ENCODE measurements at regions not wholly inside any gene's neighbourhood (a gene's known extent, or its start where the extent isn't known, plus 50 kb on each side); places are given as distances from the start of the nearest gene placed in this dataset.

DNA sequence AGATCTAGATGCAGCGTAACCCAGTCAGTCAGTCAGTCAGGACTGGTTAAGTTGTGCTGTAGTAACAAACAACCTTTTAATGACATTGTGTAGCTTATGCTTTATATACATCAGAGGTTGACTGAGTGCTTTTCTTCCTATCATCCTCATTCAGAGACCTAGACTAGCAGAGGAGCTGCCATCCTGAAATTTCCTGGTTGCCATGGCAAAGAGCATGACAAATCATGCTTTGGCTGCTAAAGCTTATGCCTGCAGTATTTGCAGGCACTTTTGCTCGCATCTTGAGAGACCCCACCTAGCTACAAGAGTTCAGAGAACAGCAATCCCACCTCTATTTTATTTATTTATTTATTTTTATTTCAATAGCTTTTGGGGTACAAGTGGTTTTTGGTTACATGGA lies 244.0 kb downstream of the BTBD3 start:
- no peaks in the 10 kb centered on the region for H3K36me3 Mint-ChIP-seq (ENCODE audit: low read depth)
- no peak overlapping the region for H3K27ac Mint-ChIP-seq
- no peak for ATAC-seq (replicated peaks)
- H3K27me3 Mint-ChIP-seq = no peaks in the 10 kb centered on the region
- no peak overlapping the region for H3K4me3 Mint-ChIP-seq
- no peaks in the 10 kb centered on the region for H3K4me1 Mint-ChIP-seq
- H3K9me3 Mint-ChIP-seq = peaks cover 15% of the 10 kb centered on the region

GRCh38 chr20:12166053-12166717 lies 248.5 kb downstream of the BTBD3 start:
- Mint-ChIP-seq H3K27ac (no peak overlapping the region), H3K9me3 (peaks cover 18% of the 10 kb centered on the region), H3K27me3 (no peaks in the 10 kb centered on the region), H3K4me1 (no peaks in the 10 kb centered on the region), H3K36me3 (ENCODE audit: low read depth) (no peaks in the 10 kb centered on the region), H3K4me3 (no peak overlapping the region)
- ATAC-seq (replicated peaks) = no peak

DNA sequence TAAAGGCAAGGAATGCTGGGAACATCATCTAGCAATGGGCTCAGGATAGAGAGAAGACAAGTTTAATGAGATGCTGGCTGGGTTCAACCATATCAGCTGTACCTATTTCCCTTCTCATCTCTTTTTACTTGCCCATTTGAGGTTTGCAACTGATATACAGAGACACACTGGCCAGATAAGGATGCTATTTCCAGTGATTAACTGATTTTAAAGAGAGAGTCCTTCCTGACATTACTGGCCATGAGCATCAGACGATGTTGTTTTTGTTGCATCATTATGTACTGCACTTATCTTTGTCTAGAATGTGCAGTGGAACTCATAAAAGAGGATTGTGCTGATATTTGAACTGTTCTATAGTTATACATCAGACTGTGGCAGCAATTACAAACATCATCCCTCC lies 252.7 kb downstream of the BTBD3 start:
- Mint-ChIP-seq H3K27ac (no peak overlapping the region), H3K9me3 (peaks cover 36% of the 10 kb centered on the region), H3K4me3 (no peak overlapping the region), H3K27me3 (no peaks in the 10 kb centered on the region), H3K4me1 (no peaks in the 10 kb centered on the region), H3K36me3 (ENCODE audit: low read depth) (no peaks in the 10 kb centered on the region)
- no peak for ATAC-seq (replicated peaks)

DNA sequence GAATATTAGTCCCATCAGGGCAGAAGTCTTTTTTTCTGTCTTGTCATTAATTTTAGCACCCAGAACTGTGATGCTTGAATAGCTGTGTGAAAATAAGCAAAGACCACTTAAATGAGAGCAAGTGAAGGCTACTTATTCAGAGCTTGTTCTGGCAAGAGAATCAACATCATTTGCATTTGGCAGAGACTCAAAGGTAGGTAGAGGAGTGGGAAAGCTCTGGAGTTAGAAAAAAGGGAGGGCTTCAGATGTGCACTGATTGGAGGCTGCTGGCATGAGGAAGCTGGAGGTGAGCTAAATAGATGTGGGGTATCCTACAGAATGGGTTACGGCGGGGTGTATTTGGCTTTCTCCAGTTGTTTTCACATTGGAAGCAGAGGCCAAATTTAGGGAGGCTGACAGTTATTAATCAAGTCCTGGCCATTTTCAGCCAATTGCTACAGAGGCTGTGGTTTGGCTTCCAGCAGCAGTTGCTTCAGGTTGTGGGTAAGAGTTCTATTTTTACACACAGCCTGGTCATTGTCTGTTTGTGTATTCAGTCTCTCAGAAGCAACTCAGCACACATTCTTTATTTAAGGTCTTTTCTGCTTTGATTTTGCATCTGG lies 254.3 kb downstream of the BTBD3 start:
- no peaks in the 10 kb centered on the region for H3K4me1 Mint-ChIP-seq
- H3K27me3 Mint-ChIP-seq = no peaks in the 10 kb centered on the region
- peaks cover 34% of the 10 kb centered on the region for H3K9me3 Mint-ChIP-seq
- H3K36me3 Mint-ChIP-seq (ENCODE audit: low read depth) = no peaks in the 10 kb centered on the region
- no peak for ATAC-seq (replicated peaks)
- no peak overlapping the region for H3K4me3 Mint-ChIP-seq
- no peak overlapping the region for H3K27ac Mint-ChIP-seq

GRCh38 chr20:12173347-12174012 lies 255.8 kb downstream of the BTBD3 start:
- Mint-ChIP-seq H3K36me3 (ENCODE audit: low read depth) (no peaks in the 10 kb centered on the region), H3K9me3 (peaks cover 25% of the 10 kb centered on the region), H3K27ac (no peak overlapping the region), H3K4me1 (no peaks in the 10 kb centered on the region), H3K4me3 (no peak overlapping the region), H3K27me3 (no peaks in the 10 kb centered on the region)
- ATAC-seq (replicated peaks) = no peak

DNA sequence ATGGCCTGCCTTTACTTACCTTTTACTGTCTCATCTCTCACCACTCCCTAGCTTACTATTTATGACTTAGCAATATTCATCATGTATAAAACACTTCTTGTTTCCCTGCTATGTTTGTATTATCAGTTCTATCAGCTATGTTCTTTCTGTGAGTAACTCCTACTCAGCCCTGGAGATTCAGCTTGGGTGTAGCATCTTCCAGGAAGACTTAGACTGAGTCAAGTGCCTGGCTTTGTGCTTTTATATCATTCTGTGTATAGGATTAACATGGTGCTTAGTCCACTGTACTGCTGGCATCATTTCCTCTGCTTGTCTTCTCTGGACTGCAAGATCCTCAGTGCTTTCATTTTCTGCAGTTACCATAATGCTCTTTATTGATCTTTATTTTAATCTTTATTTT lies 257.8 kb downstream of the BTBD3 start:
- Mint-ChIP-seq H3K27ac (no peak overlapping the region), H3K4me3 (no peak overlapping the region), H3K36me3 (ENCODE audit: low read depth) (no peaks in the 10 kb centered on the region), H3K27me3 (no peaks in the 10 kb centered on the region), H3K9me3 (peaks cover 21% of the 10 kb centered on the region), H3K4me1 (no peaks in the 10 kb centered on the region)
- ATAC-seq (replicated peaks) = no peak

GRCh38 chr20:12177657-12178293 lies 260.1 kb downstream of the BTBD3 start:
- Mint-ChIP-seq H3K9me3 (peaks cover 13% of the 10 kb centered on the region), H3K27ac (no peak overlapping the region), H3K27me3 (no peaks in the 10 kb centered on the region), H3K4me1 (no peaks in the 10 kb centered on the region), H3K4me3 (no peak overlapping the region), H3K36me3 (ENCODE audit: low read depth) (no peaks in the 10 kb centered on the region)
- ATAC-seq (replicated peaks) = no peak

- Mint-ChIP-seq H3K36me3 (ENCODE audit: low read depth) (no peaks in the 10 kb centered on the region), H3K9me3 (peaks cover 11% of the 10 kb centered on the region), H3K4me3 (no peak overlapping the region), H3K27ac (no peak overlapping the region), H3K27me3 (no peaks in the 10 kb centered on the region), H3K4me1 (no peaks in the 10 kb centered on the region)
- ATAC-seq (replicated peaks) = no peak
Measured at GRCh38 chr20:12179692-12180091, 262.0 kb downstream of the BTBD3 start.

- Mint-ChIP-seq H3K36me3 (ENCODE audit: low read depth) (no peaks in the 10 kb centered on the region), H3K9me3 (peaks cover 8% of the 10 kb centered on the region), H3K4me1 (no peaks in the 10 kb centered on the region), H3K4me3 (no peak overlapping the region), H3K27me3 (no peaks in the 10 kb centered on the region), H3K27ac (no peak overlapping the region)
- ATAC-seq (replicated peaks) = no peak
Measured at GRCh38 chr20:12180107-12180661, 262.5 kb downstream of the BTBD3 start.

DNA sequence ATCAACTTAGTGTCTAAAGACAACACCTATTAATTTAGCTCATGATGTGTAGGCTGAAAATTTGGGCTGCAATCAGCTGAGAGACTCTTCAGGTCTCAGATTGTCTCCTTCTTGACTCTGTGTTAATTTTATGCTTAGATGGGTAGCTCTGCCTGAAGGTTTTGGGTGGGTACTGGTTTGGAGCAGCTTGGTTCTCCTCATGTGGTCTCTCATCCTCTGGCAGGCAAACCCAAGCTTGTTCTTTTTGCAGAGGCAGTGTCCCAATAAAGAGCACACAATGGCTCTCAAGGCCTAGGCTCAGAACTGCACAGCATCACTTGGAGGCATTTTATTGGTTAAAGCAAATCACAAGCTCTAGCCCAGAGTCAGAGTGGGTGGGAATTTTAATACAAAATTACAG lies 280.6 kb downstream of the BTBD3 start:
- Mint-ChIP-seq H3K36me3 (ENCODE audit: low read depth) (no peaks in the 10 kb centered on the region), H3K4me1 (no peaks in the 10 kb centered on the region), H3K27ac (no peak overlapping the region), H3K9me3 (peaks cover 12% of the 10 kb centered on the region), H3K4me3 (no peak overlapping the region), H3K27me3 (no peaks in the 10 kb centered on the region)
- ATAC-seq (replicated peaks) = no peak

DNA sequence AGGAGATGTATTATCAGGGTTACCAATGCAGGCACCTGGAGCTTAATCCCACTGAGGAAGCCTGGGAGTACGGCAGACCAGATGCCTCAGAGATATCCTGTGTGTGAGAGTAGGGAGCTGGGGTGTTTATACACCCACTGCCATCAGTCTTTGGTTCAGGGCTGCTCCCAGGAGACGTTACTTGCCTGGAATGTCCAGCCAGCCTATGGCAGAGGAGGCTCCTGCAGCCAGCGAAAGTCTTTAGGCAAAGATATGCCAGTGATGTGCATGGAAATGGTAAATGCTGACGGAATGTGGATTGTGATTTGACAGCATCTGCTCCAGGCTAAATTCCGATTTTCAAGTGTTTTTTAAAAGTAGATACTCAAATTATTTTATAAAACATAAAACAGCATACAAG lies 282.0 kb downstream of the BTBD3 start:
- peaks cover 15% of the 10 kb centered on the region for H3K9me3 Mint-ChIP-seq
- no peak overlapping the region for H3K4me3 Mint-ChIP-seq
- no peak for ATAC-seq (replicated peaks)
- no peak overlapping the region for H3K27ac Mint-ChIP-seq
- no peaks in the 10 kb centered on the region for H3K4me1 Mint-ChIP-seq
- no peaks in the 10 kb centered on the region for H3K36me3 Mint-ChIP-seq (ENCODE audit: low read depth)
- H3K27me3 Mint-ChIP-seq = no peaks in the 10 kb centered on the region

- no peaks in the 10 kb centered on the region for H3K4me1 Mint-ChIP-seq
- no peak overlapping the region for H3K27ac Mint-ChIP-seq
- H3K4me3 Mint-ChIP-seq = no peak overlapping the region
- no peaks in the 10 kb centered on the region for H3K36me3 Mint-ChIP-seq (ENCODE audit: low read depth)
- no peaks in the 10 kb centered on the region for H3K27me3 Mint-ChIP-seq
- peaks cover 15% of the 10 kb centered on the region for H3K9me3 Mint-ChIP-seq
- no peak for ATAC-seq (replicated peaks)
Measured at GRCh38 chr20:12201289-12201991, 283.7 kb downstream of the BTBD3 start.

GRCh38 chr20:12203399-12203798 lies 285.7 kb downstream of the BTBD3 start:
- Mint-ChIP-seq H3K27me3 (no peaks in the 10 kb centered on the region), H3K4me1 (no peaks in the 10 kb centered on the region), H3K4me3 (no peak overlapping the region), H3K9me3 (peaks cover 14% of the 10 kb centered on the region), H3K36me3 (ENCODE audit: low read depth) (no peaks in the 10 kb centered on the region), H3K27ac (no peak overlapping the region)
- ATAC-seq (replicated peaks) = no peak

DNA sequence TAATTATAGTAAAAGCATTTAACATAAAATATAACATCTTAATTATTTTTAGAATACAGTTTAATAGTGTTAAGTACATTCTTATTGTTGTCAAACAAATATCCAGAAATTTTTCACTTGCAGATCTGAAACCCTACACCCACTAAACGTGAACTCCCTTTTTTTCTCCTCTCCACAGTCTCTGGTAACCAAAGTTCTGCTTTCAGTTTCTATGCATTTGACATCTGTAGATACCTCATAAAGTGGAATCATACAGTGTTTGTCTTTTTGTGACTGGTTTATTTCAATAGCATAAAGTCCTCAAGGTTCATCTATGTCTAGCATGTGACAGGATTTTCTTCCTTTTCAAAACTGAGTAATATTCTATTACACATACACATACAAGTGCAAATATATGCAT lies 286.3 kb downstream of the BTBD3 start:
- Mint-ChIP-seq H3K27me3 (no peaks in the 10 kb centered on the region), H3K36me3 (ENCODE audit: low read depth) (no peaks in the 10 kb centered on the region), H3K4me3 (no peak overlapping the region), H3K9me3 (peaks cover 9% of the 10 kb centered on the region), H3K27ac (no peak overlapping the region), H3K4me1 (no peaks in the 10 kb centered on the region)
- ATAC-seq (replicated peaks) = no peak

Data from activated T-helper 17 cell treated with anti-CD3 and anti-CD28 coated beads, Interleukin-2, amount 50 U/mL, for 72 hours (primary cell).